GM19035 (cell line): ENCODE measurements at regions not wholly inside any gene's neighbourhood (a gene's known extent, or its start where the extent isn't known, plus 50 kb on each side); places are given as distances from the start of the nearest gene placed in this dataset.
"Not testable (repeated sequence)": the region's sequence is repeated elsewhere in the genome, so short reads cannot be mapped to it uniquely, and the experiment has no call there.

ENCODE experiments used
- ATAC-seq: cut with Tn5 transposase; IDR thresholded peaks from one replicate; pipeline ENCODE4 v1.9.1; 2021; ENCODE audit not compliant: unreplicated experiment

DNA sequence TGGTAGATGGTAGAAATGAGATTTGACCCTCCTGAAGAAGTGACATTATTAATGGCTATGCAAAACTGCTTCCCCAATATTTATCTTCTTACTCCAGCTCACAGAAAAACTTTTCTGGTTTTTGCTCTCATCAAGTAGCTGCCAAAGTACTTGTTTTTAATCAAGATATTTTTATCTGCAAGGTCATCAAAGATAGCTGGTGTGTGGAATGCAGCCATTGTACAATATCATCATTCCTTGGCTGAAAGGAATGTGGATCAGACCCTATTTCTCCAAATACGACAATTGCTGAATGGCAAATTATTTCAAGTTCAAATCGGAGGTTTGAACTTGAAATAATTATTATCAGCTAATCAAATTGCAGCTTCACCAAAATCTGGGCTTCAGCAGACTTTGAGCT lies 126.9 kb upstream of the SLC7A14 start:
- ATAC-seq, result no peak

DNA sequence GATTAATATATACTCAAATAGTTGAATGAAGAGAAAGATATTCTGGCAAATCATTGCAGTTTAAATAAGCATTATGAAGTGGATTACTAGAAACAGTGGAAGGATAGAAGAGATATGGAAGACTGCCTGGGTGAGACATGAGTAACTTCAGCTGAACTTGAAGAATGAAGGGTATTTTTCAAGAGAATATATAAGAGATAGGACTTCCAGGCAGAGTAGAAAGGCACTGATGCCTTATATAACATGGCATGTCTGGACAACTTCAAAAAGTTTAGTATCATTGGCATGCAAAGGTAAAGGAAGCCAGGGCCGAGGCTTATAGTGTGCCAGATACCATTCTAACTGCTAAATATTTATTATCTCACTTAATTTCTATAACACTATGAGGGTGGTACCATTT lies 126.5 kb upstream of the SLC7A14 start:
- ATAC-seq, result no peak

DNA sequence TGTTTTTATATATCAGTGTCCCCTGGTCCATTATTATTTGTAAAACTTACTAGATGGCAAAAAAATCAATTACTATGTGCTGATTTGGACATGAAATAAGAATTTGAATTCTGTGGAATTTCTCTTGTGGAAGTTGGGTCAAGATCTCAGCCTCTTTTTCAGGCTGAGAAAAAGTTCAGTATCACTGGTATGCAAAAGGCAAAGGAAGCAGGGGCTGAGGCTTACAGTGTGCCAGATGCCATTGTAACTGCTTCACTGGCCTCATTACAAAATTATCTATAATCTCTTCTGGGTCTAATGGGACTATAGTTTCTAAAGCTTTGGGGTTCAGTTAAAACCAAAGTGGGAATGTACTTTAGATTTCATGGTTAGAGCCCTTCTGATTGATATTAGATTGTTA lies 125.9 kb upstream of the SLC7A14 start:
- no peak for ATAC-seq

DNA sequence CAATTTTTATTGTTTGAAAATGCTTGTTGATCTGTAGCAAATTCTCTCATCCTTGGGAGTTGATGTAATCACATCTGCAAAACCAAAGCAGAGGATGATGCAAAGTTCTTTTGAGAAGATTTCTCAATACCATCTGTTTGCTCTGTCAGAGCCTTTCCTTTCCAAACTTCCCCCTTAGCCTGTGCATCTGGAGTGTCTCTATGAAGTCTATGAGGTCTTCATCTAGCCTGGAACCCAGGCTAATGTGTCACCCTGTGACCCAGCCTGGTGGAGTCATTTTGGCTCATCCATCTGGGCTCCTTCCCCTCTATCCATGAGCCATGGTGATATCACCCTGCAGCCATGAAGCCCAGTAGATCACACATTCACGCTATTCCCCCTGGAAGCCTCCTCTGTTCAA lies 123.2 kb upstream of the SLC7A14 start:
- ATAC-seq, result no peak

DNA sequence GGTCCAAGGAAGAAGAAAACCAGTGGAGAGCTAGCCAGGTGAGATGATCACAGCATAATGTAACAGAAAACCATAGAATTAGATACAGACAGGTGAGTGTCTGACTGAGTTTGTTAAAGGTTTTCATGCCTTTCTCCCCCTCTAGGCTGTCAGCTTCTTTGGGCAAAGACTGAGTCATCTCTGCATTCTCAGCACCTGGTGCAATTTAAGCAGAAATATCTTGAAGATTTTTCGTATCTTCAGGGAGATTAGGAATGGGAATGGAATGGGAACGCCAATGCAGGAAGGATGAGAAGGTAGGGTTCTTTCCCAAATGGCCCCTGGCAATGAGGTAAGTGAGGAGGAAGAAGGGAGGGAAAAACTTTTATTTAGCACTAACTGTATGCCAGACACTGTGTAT lies 122.0 kb upstream of the SLC7A14 start:
- no peak for ATAC-seq

DNA sequence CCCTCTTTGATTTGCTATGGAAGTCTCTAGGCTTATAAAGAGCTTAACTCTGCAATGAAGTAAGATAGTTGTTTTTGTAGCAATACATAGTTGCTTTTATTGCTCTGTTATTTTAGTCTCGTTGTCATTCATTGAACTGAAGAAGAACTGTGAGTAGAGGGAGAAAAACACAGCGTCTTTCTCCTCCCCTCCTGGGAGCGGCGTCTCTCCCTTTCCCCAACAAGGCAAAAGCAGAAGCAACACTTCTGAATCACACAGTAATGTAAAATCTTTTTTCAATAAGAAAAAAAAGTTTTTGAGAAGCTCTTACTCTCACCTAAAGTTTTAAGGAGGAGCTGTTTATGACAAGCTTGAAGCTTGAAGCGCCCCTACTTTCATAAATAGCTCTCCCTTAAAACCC lies 119.3 kb upstream of the SLC7A14 start:
- no peak for ATAC-seq

DNA sequence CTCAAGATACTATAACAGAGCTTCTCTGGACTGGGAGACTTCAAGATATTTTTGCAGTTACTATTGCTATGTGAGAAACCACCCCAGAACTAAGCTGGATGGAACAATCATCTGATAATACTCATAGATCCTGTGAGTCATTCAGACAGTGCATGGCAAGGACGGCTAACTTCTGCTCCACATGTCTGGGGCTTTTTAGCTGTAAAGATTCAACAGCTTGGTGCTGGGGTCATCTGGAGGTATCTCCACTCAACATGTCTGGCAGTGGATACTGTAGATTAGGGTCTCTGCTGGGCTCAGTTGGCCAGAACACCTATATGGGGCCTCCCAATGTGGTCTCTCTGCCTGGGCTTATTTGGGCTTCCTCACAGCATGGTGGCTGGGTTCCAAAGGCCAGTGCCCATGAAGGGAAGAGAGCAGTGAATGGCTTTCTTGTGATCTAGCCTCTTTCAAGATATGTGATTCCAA lies 117.3 kb upstream of the SLC7A14 start:
- ATAC-seq, result no peak

DNA sequence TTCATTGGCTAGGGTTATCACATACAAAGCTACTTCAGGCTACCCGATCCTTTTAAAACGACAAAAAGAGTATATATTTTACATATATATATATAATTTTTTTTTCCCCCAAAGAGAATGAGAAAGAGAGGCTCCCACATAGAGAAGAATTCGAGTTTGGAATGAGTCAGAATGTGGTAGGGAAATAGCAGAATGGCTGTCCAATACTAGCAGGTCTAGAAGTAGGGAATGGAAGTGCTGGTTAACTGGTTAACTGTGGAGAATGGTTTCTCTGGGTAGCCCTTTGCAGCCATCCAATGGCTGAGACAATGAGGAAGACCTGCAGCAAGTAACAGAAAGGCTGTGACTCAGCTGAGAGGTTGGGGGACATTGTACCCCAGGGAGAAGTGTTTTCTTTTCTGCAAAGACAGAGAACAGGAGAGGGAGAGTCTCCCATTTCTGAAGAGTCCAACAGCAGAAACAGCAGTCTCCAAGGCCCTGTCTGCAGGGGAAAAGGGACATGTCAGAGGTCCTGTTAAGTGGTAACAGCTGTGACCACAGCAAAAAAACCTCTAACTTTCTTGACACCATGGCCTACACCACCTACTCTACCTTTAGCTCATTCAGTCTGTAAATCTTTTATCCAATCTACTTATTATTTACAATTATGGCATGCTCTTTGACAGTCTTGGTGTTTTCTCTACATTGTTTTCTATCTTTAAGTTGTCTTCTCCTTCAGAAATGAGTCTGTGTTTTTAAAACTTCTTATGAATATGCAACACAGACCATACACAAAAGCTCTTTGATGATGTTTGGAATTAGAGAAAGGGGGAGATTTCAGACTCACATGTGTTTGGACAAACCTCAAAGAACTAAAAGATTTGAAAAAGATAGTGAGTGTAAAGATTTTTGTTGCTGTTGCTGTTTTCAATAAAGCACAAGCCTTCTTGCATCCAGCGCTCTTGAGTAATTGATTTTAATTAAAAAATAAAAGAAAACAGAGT lies 116.1 kb upstream of the SLC7A14 start:
- ATAC-seq, result no peak

DNA sequence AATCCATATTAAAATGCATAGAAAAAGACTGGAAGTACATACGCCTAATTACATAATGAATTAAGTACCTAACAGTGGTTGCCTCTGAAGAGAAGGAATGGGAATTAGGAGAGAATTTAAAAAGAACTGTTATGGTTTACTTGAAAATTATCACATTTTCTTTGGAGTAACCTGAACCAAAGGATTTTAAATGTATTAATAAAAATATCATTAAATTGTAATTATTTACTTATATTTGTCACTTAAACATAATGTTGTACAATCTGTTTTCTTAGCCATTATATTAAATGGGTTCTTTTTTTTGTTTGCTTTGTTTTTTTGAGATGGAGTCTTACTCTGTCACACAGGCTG lies 114.2 kb upstream of the SLC7A14 start:
- no peak for ATAC-seq

DNA sequence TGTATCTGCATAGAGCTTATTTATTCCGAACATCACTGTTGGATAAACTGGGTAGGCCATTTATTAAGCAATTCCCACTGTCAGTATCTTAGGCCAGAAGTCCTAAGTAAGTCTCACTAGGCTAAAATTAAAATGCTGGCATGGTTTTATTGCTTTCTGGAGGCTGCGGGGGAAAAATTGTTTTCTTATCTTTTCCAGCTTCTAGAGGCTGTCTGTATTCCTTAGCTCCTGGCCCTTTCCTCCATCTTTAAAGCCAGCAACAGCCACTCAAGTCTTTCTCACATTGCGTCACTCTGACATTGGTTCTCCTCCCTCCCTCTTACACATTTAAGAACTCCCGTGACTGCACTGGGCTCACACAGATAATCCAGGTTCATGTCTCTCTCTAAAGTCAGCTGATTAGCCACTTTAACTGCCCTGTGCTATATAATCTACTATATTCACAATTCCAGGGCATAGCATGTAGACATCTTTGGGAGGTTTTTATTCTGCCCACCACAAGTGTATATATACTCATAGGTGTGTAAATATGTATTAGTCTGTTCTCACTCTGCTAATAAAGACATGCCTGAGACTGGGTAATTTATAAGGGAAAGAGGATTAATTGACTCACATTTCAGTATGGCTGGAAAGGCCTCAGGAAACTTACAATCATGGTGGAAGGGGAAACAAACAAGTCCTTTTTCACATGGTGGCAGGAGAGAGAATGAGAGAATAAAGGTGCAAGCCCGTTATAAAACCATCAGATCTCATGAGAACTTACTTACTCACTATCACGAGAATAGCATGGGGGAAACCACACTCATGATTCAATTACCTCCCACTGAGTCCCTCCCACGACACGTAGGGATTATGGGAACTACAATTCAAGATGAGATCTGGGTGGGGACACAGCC lies 113.5 kb upstream of the SLC7A14 start:
- ATAC-seq, result no peak

DNA sequence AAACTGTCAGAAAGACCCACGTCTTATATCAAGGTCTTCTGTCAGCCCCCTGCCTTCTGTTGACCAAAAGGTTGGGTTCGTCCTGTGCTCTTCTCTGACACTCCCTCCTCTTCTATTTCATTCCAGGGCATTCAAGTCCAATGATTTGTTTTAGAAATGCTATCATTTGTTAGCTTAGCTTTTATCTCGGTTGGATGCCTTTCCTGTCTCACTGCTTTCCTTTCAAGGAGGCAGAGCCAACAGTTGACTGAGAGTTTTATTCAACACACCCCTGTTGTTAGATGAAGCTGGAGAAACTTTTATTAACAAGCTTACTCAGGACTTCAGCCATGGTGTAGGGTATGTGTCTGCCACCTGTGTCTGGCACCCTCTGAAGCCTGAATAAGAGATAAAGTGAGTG lies 112.0 kb upstream of the SLC7A14 start:
- no peak for ATAC-seq

DNA sequence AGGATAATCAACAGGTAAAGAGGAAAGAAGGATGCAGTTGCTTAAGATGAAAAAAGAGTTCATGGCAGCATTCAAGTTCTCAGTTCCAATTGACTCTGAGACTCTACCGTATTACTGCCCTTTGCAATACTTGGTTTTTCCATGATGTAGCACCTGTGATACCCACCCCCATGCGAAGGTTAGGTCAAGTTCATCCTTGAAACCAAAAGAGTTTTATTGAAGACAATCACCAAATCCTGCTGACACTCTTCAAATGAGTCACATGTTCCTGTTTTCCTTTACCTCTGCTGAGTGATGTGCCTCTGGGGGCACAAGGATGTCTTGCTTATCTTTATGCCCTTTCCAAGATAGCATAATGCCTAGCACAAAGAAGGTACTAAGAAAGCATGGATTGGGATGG lies 111.3 kb upstream of the SLC7A14 start:
- no peak for ATAC-seq

DNA sequence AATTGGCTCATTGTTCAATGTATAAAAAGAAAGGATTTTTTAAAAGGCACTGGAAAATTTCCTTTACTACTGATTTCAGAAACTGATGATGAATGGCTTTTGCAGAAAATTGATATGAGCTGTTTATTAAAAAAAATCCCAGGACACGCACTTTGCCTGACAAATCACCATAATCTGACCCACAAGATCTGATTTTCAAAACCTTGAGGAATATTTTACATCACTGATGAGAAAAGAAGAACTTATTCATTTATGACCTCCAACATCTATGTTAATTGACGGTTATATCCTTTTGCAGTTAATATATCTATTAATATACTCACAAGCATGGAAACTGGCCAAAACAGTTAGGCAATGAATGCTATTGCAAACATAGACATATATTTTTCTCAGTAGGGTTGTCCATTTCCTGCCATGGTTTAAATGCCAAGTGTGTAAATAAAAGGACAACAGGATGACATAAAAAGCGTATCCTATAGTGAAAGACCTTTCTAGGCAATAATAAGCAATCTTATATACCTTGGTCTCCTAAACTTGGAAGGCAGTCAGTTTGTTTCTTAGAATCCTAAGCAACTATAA lies 109.7 kb upstream of the SLC7A14 start:
- no peak for ATAC-seq

DNA sequence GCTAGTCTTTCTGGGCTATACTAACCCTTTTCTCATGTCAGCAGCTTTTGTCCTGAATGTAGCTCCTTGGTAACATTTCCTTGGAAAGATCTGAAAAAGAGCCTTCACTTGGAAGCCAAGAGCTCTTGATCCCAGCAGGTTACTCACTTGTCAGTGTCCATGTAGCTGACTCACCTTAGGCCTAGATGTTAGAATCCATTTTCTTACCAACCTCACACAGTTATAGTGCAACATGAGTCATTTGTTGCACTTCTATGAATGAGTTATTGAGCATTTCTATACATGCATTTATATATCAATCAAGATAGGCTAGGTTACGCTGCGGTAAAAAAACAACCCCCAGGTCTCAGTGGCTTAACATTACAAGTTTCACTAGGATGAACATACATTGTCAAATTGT lies 106.8 kb upstream of the SLC7A14 start:
- ATAC-seq, result no peak

DNA sequence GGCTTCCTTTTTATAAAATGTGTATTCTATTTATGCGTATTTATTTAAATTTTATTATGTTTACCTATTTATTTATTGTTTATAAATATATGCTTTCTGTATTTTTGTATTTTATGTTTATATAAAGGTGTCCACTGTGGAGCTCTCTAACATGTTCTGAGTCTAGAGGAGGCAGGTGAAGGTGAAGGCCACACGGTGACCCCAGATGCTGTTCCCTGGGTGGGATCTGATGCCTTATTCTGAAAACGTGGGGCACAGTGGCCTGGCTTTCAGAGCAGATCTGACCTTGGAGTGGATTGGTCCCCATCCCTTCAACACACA lies 104.7 kb upstream of the SLC7A14 start:
- no peak for ATAC-seq

DNA sequence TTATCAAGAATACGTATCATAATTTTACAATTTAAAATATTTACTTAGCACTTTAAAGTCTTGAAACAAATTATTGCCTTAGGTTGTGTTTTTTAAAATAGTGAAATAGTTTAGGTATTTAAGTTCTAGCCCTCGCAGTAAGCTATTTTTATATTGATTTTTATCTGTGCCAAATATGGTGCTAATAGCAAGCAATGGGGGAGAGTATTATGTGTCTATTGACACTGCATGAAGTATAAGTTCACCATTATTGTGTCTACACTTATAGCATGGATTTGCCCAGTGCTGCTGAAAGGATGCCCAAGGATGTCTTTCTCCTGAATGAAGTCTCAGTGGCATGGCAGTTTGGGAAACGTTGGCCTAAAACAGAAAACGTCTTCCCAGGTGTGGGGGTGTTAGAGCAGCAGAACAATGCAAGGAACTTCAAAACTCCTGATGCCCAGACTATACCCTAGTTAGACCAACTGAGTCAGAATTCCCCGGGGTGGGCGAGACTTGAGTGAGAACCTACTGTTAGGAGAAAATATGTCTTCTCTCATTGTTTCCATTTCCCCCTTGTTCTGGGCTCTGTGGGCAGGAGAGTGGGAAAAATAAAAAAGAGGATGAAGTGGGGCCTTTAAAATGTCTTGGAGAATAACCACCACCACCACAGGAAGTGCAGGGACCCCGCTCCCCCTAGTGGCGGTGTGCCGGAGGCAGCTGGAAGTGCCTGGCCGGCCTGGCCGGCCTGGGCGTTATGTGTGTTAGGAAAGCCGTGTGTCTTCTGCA lies 104.2 kb upstream of the SLC7A14 start:
- ATAC-seq, result no peak

DNA sequence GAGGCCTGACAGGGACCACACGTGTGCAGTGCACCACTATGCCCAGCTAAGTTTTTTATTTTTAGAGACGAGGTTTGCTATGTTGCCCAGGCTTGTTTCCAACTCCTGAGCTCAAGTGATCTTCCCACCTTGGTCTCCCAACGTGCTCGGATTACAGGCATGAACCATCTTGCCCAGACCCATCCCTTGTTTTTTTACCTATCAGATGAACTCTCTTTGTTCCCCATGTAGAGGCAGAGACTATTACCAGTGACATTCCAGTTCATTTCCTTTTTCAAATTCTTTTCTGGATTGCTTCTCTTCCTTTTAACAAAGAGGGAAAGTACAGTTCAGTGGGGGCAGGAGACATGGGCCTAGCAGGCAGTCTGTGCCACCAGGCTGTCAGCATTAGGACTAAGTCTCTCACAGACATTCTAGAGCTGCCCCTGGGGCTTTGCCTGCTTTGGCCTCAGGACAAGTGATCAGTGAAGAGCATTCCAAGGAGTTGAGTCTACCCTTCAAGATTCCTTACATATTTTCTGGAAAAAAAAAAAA lies 103.5 kb upstream of the SLC7A14 start:
- no peak for ATAC-seq

DNA sequence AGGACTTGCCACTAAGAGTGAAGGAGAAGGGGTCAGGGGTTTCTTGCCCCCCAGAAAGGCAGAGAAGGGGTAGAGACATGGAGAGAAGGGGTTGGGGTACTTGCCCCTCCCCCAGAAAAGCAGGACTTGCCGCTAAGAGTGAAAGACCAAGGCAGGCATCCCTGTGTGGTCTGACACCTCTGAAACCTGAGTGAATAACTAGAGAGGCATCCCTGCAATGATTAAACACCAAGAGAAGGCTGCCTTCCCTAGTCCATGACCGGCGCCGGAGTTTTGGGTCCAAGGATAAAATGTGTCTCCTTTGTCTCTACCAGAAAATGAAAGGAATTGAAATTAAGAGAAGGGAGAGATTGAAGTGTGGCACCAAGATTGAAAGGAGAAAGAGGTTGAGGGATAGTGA lies 102.3 kb upstream of the SLC7A14 start:
- not testable (repeated sequence) for ATAC-seq

DNA sequence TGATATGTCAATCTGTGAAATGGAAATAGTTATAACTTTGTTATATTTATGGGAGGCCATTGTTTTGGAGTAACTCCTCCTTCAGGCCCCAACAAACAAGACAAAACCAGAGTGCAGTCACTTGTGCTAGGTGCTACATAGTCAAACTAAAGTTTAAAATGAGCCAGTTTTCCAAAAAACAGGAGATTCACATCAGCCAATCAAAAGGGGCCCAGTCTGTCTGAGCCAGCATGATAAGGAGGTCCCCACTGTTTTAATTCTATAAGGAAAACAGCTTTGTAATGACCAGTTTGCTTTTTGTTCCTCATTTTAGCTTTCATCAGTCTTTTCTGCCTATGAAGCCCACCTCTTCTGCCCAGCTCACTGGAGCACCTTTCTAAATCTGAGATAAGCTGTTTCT lies 94.7 kb upstream of the SLC7A14 start:
- ATAC-seq, result no peak

DNA sequence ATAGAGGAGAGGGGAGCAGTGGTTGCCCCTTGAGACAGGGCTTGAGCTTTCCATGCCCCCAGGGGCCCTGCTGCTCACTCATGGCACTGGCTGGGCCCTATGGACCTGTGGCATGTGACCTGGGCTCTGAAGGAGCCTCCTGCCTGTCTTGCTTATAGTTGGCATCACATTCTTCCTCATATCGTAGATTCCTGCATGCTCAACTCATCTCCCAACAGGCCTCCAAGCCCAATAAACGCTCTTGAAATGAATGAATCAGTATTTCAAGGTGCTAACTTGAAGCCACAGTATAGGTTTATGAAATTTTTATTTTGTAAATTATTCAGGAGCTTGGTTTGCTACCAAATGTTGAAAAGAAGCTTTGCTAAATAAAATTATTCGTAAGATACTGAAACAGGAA lies 93.3 kb upstream of the SLC7A14 start:
- ATAC-seq, result no peak

DNA sequence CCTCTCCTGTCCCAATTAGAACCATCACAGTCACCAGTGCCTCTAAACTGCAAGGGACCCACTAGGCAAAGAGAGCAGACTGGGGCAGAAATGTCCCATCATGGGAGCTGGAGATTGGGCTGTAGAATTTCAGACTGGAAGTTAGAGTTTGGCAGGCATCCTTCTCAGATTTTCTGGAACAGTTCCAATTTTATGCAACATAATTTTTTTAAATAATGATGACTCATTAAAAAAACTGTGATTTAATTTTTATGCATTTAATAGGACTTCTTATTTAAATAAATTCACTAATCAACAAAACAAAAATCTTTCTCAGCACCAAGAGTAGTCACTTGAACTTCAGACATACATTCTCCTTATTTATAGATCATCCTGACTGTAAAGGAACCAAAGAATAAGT lies 84.6 kb upstream of the SLC7A14 start:
- ATAC-seq, result no peak
